ENCODE measurements at regions not wholly inside any gene's neighbourhood (a gene's known extent, or its start where the extent isn't known, plus 50 kb on each side); places are given as distances from the start of the nearest gene placed in this dataset.

- H3K9me3 ChIP-seq = no peaks in the 10 kb centered on the region
- DNase-seq (no peak), ATAC-seq (no peak)
- no peak overlapping the region for H3K27ac ChIP-seq
- no peaks in the 10 kb centered on the region for H3K4me1 ChIP-seq
- intact Hi-C loops (cut with DNase I) = no loop called here
- TF ChIP-seq CTCF (IDR thresholded peaks at IDR 0.05) = no peak
- no peaks in the 10 kb centered on the region for H3K36me3 ChIP-seq
- no peak overlapping the region for H3K4me3 ChIP-seq
- 63 to 69% methylated on average over 6 of the region's 6 CpGs for WGBS, 2 donors
- peaks cover 0 to 29% (median 8%) of the 10 kb centered on the region in 7 donors for H3K27me3 ChIP-seq
These were observed 219.5 kb upstream of the ATP5MC3 start for GRCh38 chr2:175400975-175401374.

GRCh38 chr2:175399326-175399725, 217.8 kb upstream of the ATP5MC3 start:
- 71 to 82% methylated on average over 4 of the region's 4 CpGs for WGBS, 2 donors
- H3K27me3 ChIP-seq = peaks cover 0 to 27% (median 10%) of the 10 kb centered on the region in 7 donors

GRCh38 chr2:175398848-175399247, 217.3 kb upstream of the ATP5MC3 start:
- Histone ChIP-seq H3K27me3 (peaks cover 0 to 27% (median 10%) of the 10 kb centered on the region in 7 donors), H3K36me3 (no peaks in the 10 kb centered on the region), H3K9me3 (no peaks in the 10 kb centered on the region), H3K4me1 (no peaks in the 10 kb centered on the region), H3K4me3 (no peak overlapping the region), H3K27ac (no peak overlapping the region)
- intact Hi-C loops (cut with DNase I) = no loop called here
- no peak for DNase-seq
- ATAC-seq = no peak
- 76 to 77% methylated on average over 6 of the region's 6 CpGs for whole genome bisulfite sequencing, 2 donors
- TF ChIP-seq CTCF (IDR thresholded peaks at IDR 0.05) = no peak

More at GRCh38 chr2:175399326-175399725, 217.8 kb upstream of the ATP5MC3 start:
- intact Hi-C loops (cut with DNase I) = no loop called here
- H3K9me3 ChIP-seq = no peaks in the 10 kb centered on the region
- no peak overlapping the region for H3K4me3 ChIP-seq
- TF ChIP-seq CTCF (IDR thresholded peaks at IDR 0.05) = no peak
- no peak for ATAC-seq
- H3K36me3 ChIP-seq = no peaks in the 10 kb centered on the region
- no peaks in the 10 kb centered on the region for H3K4me1 ChIP-seq
- DNase-seq = no peak
- no peak overlapping the region for H3K27ac ChIP-seq

- no peak for DNase-seq
- H3K4me1 ChIP-seq = no peaks in the 10 kb centered on the region
- peaks cover 0 to 29% (median 5%) of the 10 kb centered on the region in 7 donors for H3K27me3 ChIP-seq
- H3K9me3 ChIP-seq = no peaks in the 10 kb centered on the region
- intact Hi-C loops (cut with DNase I) = no loop called here
- H3K36me3 ChIP-seq = no peaks in the 10 kb centered on the region
- H3K27ac ChIP-seq = no peak overlapping the region
- ATAC-seq = no peak
- no peak for TF ChIP-seq CTCF (IDR thresholded peaks at IDR 0.05)
- H3K4me3 ChIP-seq = no peak overlapping the region
These were observed 215.2 kb upstream of the ATP5MC3 start for GRCh38 chr2:175396696-175397095.
